Colonic mucosa (tissue), 4 donors: ENCODE measurements at regions not wholly inside any gene's neighbourhood (a gene's known extent, or its start where the extent isn't known, plus 50 kb on each side); places are given as distances from the start of the nearest gene placed in this dataset.
A peak's percentile ranks its signal among the peaks of the same experiment; 100 is the strongest.

ENCODE experiments used
- DNase-seq: peaks from one replicate; pipeline ENCODE4 v3.0.0-alpha.2; 2020
- H3K27ac ChIP-seq: fragments of 200-600 bp; one replicate; pipeline ENCODE4 v1.8.0; 2021
- H3K27me3 ChIP-seq: fragments of 200-600 bp; one replicate; pipeline ENCODE4 v1.8.0; 2021
- H3K36me3 ChIP-seq: fragments of 200-600 bp; one replicate; pipeline ENCODE4 v1.8.0; 2021
- H3K4me1 ChIP-seq: fragments of 200-600 bp; one replicate; pipeline ENCODE4 v1.8.0; 2021; ENCODE audit warnings: mild to moderate bottlenecking
- H3K4me3 ChIP-seq: fragments of 200-600 bp; one replicate; pipeline ENCODE4 v1.8.0; 2021
- H3K9ac ChIP-seq, 2 donors: one replicate each; pipeline ENCODE4 v1.7.0; 2013; ENCODE audit warnings: control low read depth in 2 of 2, low read depth in 2 of 2, low read length in 2 of 2
- H3K9me3 ChIP-seq: fragments of 200-600 bp; one replicate; pipeline ENCODE4 v1.8.0; 2021
- intact Hi-C: fragments of 100-400 bp; cut with DNase I; formaldehyde crosslinking; loops from one replicate; pipeline ENCODE4 v1.14.1; 2022
- TF ChIP-seq, protein P1 (sequence below): fragments of 200-600 bp; IDR thresholded peaks from one replicate; pipeline ENCODE4 v1.8.0; 2022; ENCODE audit warnings: antibody characterized with exemption, mild to moderate bottlenecking
- donor health status: healthy.
- donor health status: DM: no; HTN: no; CAD: no.
- donor health status: DM: no; HTN: no; CAD: no.

DNA sequence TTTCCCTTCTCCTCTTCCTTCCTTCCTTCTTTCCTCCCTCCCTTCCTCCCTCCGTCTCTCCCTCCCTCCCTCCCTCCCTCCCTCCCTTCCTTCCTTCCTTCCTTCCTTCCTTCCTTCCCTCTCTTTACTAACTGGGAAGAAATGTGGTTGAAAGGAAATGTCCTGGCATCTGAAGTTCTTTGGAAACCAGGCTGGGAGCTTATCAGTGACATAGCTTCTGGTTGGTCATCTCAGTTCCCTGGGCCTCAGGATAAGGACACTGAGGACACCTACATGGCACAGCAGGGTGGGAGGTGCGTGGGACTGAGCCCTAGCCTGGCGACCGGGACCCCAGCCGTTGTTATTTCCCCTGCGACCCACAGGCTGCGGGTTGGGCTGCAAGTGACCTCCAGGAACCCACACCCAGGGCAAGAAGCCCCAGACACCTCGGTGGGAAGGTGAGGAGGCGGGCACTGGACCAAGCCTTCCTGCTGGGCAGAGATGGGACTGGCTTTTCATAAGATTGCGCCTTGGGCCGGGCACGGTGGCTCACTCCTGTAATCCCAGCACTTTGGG is 1486.5 kb downstream of the TBC1D22A start:
- Histone ChIP-seq H3K9ac (no peak overlapping the region), H3K4me3 (no peak overlapping the region), H3K27ac (no peak overlapping the region), H3K9me3 (no peaks in the 10 kb centered on the region), H3K4me1 (no peaks in the 10 kb centered on the region), H3K27me3 (no peaks in the 10 kb centered on the region), H3K36me3 (no peaks in the 10 kb centered on the region)
- intact Hi-C loops = no loop called here
- DNase-seq = no peak
- TF ChIP-seq, protein P1, sequence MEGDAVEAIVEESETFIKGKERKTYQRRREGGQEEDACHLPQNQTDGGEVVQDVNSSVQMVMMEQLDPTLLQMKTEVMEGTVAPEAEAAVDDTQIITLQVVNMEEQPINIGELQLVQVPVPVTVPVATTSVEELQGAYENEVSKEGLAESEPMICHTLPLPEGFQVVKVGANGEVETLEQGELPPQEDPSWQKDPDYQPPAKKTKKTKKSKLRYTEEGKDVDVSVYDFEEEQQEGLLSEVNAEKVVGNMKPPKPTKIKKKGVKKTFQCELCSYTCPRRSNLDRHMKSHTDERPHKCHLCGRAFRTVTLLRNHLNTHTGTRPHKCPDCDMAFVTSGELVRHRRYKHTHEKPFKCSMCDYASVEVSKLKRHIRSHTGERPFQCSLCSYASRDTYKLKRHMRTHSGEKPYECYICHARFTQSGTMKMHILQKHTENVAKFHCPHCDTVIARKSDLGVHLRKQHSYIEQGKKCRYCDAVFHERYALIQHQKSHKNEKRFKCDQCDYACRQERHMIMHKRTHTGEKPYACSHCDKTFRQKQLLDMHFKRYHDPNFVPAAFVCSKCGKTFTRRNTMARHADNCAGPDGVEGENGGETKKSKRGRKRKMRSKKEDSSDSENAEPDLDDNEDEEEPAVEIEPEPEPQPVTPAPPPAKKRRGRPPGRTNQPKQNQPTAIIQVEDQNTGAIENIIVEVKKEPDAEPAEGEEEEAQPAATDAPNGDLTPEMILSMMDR = no peak

DNA sequence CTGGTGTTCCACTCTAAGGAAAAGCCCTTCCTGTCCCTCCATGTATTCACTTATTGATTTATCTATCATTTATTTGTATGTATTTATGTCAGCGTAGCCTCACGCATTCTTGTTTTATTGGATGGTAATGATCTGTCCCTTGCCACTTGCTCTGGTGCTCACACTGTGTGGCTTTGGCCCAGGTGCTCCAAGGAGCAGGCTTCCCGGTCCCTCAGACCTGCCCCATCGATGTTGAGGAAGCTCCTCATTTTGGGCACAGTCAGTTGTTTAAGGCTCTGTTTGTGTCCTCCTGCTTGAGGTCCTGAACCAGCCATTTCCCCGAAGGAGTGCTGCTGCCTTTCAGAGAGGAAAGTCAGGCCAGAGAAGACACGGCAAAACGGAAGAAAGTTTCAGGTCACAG is 1485.4 kb downstream of the TBC1D22A start:
- Histone ChIP-seq H3K27me3 (no peaks in the 10 kb centered on the region), H3K27ac (no peak overlapping the region), H3K9me3 (no peaks in the 10 kb centered on the region), H3K9ac (no peak overlapping the region), H3K4me3 (no peak overlapping the region), H3K4me1 (no peaks in the 10 kb centered on the region), H3K36me3 (no peaks in the 10 kb centered on the region)
- intact Hi-C loops = no loop called here
- TF ChIP-seq, protein P1 = no peak
- DNase-seq = no peak

DNA sequence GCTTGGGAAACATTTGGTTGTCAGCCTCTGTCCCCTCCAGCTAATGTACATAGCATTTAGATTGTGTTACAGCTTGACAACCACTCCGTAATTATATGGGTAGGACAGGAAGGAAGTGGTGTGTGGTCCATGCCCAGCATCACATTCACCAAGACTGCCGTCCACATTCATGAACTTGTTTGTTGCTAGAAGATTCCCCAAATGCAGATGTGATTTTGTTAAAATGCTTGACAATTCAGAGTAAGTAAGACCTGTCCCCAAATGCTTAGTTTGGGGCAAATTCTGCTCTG is 1482.7 kb downstream of the TBC1D22A start:
- Histone ChIP-seq H3K9ac (no peak overlapping the region), H3K4me3 (no peak overlapping the region), H3K27ac (no peak overlapping the region), H3K9me3 (no peaks in the 10 kb centered on the region), H3K4me1 (no peaks in the 10 kb centered on the region), H3K27me3 (no peaks in the 10 kb centered on the region), H3K36me3 (no peaks in the 10 kb centered on the region)
- intact Hi-C loops = no loop called here
- TF ChIP-seq, protein P1 = no peak
- no peak for DNase-seq

DNA sequence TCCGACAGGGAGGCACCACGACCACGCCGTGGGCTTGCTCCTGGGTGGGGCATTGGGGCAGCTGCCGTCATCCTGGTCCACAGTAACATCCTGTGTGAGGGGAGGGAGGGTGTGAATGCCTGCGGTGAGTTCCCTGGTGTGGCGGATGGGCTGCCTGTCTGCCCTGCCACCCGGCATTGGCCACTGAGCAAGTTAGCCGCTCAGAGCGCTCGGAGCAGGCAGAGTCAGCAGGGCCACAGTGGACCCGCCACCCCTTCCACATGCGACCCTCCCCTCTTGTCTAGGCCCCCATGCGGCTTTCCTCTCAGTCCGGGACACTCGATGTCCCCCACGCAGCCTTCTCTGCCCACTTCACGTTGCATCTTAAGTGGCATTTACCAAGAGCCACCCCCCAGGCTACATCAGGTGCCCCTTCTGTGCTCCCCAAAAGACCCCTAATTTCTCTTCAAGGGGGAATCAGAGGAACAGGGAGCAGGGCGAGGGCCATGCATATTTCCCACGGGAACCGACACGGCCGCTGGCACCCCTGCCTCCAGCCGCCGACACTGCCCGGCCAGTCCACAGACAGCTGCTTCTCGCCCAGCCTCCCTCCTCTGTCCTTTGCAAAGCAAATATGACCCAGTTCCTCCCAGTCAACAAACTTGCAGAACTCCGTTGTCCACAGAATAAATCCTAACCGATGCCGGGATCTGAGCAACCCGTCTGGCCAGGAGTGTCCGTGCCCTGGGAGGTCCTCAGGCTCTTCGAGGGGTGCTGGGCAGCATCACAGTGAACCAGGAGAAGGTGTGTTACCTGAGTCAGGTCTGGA is 1482.1 kb downstream of the TBC1D22A start:
- TF ChIP-seq, protein P1 = no peak
- H3K4me3 ChIP-seq = no peak overlapping the region
- peak; percentile 9 for DNase-seq
- intact Hi-C loops = no loop called here
- no peaks in the 10 kb centered on the region for H3K9me3 ChIP-seq
- H3K27me3 ChIP-seq = no peaks in the 10 kb centered on the region
- no peak overlapping the region for H3K27ac ChIP-seq
- no peak overlapping the region for H3K9ac ChIP-seq
- H3K4me1 ChIP-seq = no peaks in the 10 kb centered on the region
- no peaks in the 10 kb centered on the region for H3K36me3 ChIP-seq

DNA sequence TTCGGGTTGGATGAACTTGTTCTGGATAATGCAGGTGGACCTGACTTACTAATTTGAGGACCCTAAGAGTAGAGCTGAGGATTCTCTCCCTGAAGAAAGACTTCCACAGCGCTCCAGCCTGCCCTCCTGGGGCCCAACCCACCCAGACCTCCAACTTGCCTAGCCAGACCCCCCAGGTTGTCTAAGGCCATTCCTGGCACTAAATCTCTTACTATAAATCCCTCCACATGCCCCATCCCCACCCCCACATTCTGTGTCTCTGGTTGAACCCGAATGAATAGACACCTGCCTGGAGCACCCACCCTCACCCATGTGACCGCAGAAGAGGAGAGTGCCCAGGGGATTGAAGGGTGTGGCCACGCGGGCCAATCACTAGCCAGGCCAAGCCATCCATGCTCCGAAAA is 1480.0 kb downstream of the TBC1D22A start:
- intact Hi-C loops = no loop called here
- Histone ChIP-seq H3K9ac (no peak overlapping the region), H3K4me3 (no peak overlapping the region), H3K4me1 (no peaks in the 10 kb centered on the region), H3K9me3 (no peaks in the 10 kb centered on the region), H3K36me3 (no peaks in the 10 kb centered on the region), H3K27me3 (no peaks in the 10 kb centered on the region), H3K27ac (no peak overlapping the region)
- peak; percentile 12 for DNase-seq
- TF ChIP-seq, protein P1 = no peak
